K562 (cell line): ENCODE measurements at regions not wholly inside any gene's neighbourhood (a gene's known extent, or its start where the extent isn't known, plus 50 kb on each side); places are given as distances from the start of the nearest gene placed in this dataset.

Experiments used
- ATAC-seq: fragments of 200-7000 bp; cut with Tn5 transposase; 3 replicates; pipeline ENCODE4 v1.9.1; 2020; ENCODE audit warnings: moderate library complexity
- BruUV-seq: library from RNA; stranded (reverse); fragments of 400-500 nt; replicated peaks from 2 replicates; lab custom pipeline; 2021; lab: Mats Ljungman, UMichigan
- CTCF ChIA-PET: fragments of 300-600 bp; formaldehyde crosslinking; extraction: SDS; loops from one replicate; lab custom pipeline; 2021; ENCODE audit warnings: low intra/inter-chr PET ratio; lab: Yijun Ruan, JAX
- POLR2A ChIA-PET: fragments of 300-600, 350-650 bp; sonication (Branson Sonifier 250); formaldehyde crosslinking; extraction: SDS; loops from one replicate; lab custom pipeline; 2021; ENCODE audit warnings: antibody characterized with exemption, inconsistent platforms; lab: Yijun Ruan, JAX
- DNase-seq, 4 experiments: peaks; one replicate each; pipeline versions ENCODE4 v3.0.0 to v3.0.0-alpha.2; 2011 to 2018; ENCODE audit warnings: low spot score in 3 of 4, mixed read lengths in 3 of 4; ENCODE audit errors: extremely low read depth in 1 of 4
- FAIRE-seq: peaks from 2 replicates; lab custom pipeline; 2011; peaks lifted over from hg19 to GRCh38; lab: Jason Lieb, UNC
- H2AFZ ChIP-seq: 2 replicates; pipeline ENCODE4 v1.6.0; 2011; ENCODE audit warnings: low read depth, low read length, control low read depth, inconsistent platforms
- H3K27ac ChIP-seq: fragments of 200-600 bp; 3 replicates; pipeline ENCODE4 v1.8.0; 2011; ENCODE audit warnings: low read depth, mild to moderate bottlenecking, control low read depth, inconsistent platforms, low read length, moderate library complexity, mixed read lengths; ENCODE audit errors: extremely low read depth
- H3K27me3 ChIP-seq, 2 experiments: fragments of 300-600 bp in 1 of 2; 2 replicates in 1 of 2; 3 replicates in 1 of 2; pipeline versions ENCODE4 v1.6.0 to v1.8.0; 2011; ENCODE audit warnings: inconsistent platforms in 2 of 2, low read length in 2 of 2, mild to moderate bottlenecking in 1 of 2, mixed read lengths in 1 of 2, moderate library complexity in 1 of 2; ENCODE audit not compliant: control insufficient read depth in 2 of 2, insufficient read depth in 2 of 2
- H3K36me3 ChIP-seq: fragments of 300-600 bp; 3 replicates; pipeline ENCODE4 v1.8.0; 2011; ENCODE audit warnings: mild to moderate bottlenecking, low read length, inconsistent platforms; ENCODE audit not compliant: control insufficient read depth, insufficient read depth
- H3K4me1 ChIP-seq, 2 experiments: fragments of 200-600 bp in 1 of 2; replicated peaks in 1 of 2; 2 replicates in 1 of 2; 3 replicates in 1 of 2; pipeline versions ENCODE4 v1.5.1 to v1.8.0; 2011; ENCODE audit warnings: inconsistent platforms in 2 of 2, low read length in 2 of 2, mild to moderate bottlenecking in 1 of 2, mixed read lengths in 1 of 2, moderate library complexity in 1 of 2; ENCODE audit not compliant: control insufficient read depth in 2 of 2, insufficient read depth in 2 of 2
- H3K4me2 ChIP-seq: 2 replicates; pipeline ENCODE4 v1.6.1; 2011; ENCODE audit warnings: low read length, control low read depth, inconsistent platforms, mixed read lengths; ENCODE audit not compliant: insufficient read depth
- H3K4me3 ChIP-seq: fragments of 200-600 bp; sonication (generic), shearing (Covaris generic); 2 replicates; pipeline ENCODE4 v1.5.1; 2016; ENCODE audit warnings: control low read depth, inconsistent platforms
- H3K79me2 ChIP-seq: fragments of 200-600 bp; 3 replicates; pipeline ENCODE4 v1.8.0; 2011; ENCODE audit warnings: low read length, inconsistent platforms; ENCODE audit not compliant: control insufficient read depth, insufficient read depth
- H3K9ac ChIP-seq, 2 experiments: 2 replicates each; pipeline versions ENCODE4 v1.6.0 to v1.6.1; 2011; ENCODE audit warnings: low read depth in 2 of 2, low read length in 2 of 2, control low read depth in 1 of 2, inconsistent platforms in 1 of 2, mild to moderate bottlenecking in 1 of 2, mixed read lengths in 1 of 2; ENCODE audit not compliant: insufficient read depth in 1 of 2
- H3K9me1 ChIP-seq: one replicate; pipeline ENCODE4 v1.6.0; 2011; ENCODE audit warnings: inconsistent platforms, mild to moderate bottlenecking, low read length, moderate library complexity; ENCODE audit not compliant: control insufficient read depth, insufficient read depth
- H3K9me3 ChIP-seq: replicated peaks from 2 replicates; pipeline ENCODE4 v1.5.1; 2011; ENCODE audit warnings: low read depth, low read length, inconsistent platforms; ENCODE audit not compliant: control insufficient read depth, insufficient read depth
- H4K20me1 ChIP-seq: replicated peaks from 2 replicates; pipeline ENCODE4 v1.6.1; 2011; ENCODE audit warnings: low read length, inconsistent platforms, mixed read lengths; ENCODE audit not compliant: control insufficient read depth, insufficient read depth
- FOXA3 ChIP-seq, 2 experiments: fragments of 450-650 bp in 1 of 2; sonication (generic) in 1 of 2; formaldehyde crosslinking; IDR thresholded peaks in 1 of 2; conservative IDR thresholded peaks in 1 of 2; 2 replicates each; pipeline versions ENCODE4 v1.4.0 to v1.8.0; 2020 to 2022; ENCODE audit warnings: mild to moderate bottlenecking in 2 of 2, missing genetic modification reagents in 1 of 2
- GABPA ChIP-seq: fragments of 200-800 bp; sonication (Bioruptor generic); conservative IDR thresholded peaks from 2 replicates; pipeline ENCODE4 v1.6.1; 2016; ENCODE audit warnings: low read depth, missing genetic modification characterization, missing compliant biosample characterization
- GTF2E2 ChIP-seq: fragments of 200-800 bp; sonication (Bioruptor generic); IDR thresholded peaks from 2 replicates; pipeline ENCODE4 v1.6.1; 2016; ENCODE audit warnings: missing genetic modification characterization, missing compliant biosample characterization
- NR2C1 ChIP-seq, 2 experiments: fragments of 450-650 bp; IDR thresholded peaks; 2 replicates each; pipeline ENCODE4 v1.6.1; 2017; ENCODE audit warnings: mild to moderate bottlenecking in 2 of 2, antibody characterized with exemption in 1 of 2, inconsistent platforms in 1 of 2, missing compliant biosample characterization in 1 of 2, missing genetic modification characterization in 1 of 2
- POLR2A ChIP-seq: fragments of 450-650 bp; conservative IDR thresholded peaks from 2 replicates; pipeline ENCODE4 v1.6.1; 2016
- SMC3 ChIP-seq: conservative IDR thresholded peaks from 2 replicates; pipeline ENCODE4 v1.6.1; 2011; ENCODE audit warnings: low read depth, low read length, improper control_type of control experiment; ENCODE audit not compliant: insufficient read depth
- WGBS: fragments of 100-300 bp; shearing (Covaris generic); methylation state at CpG from one replicate; pipeline ENCODE4 v1.1.6; 2016; ENCODE audit warnings: low coverage, mixed read lengths; ENCODE audit not compliant: insufficient coverage; ENCODE audit errors: missing lambda C conversion rate; 5-methylcytosine and 5-hydroxymethylcytosine counted together
- in situ Hi-C: fragments of 300-500 bp; cut with MboI; formaldehyde crosslinking; loops from 4 replicates; pipeline ENCODE4 v1.15.0; 2018; ENCODE audit warnings: inconsistent platforms, mixed read lengths
- intact Hi-C: fragments of 100-400 bp; cut with micrococcal nuclease; formaldehyde crosslinking; loops from 2 replicates; pipeline ENCODE4 v1.14.2; 2022
- TF ChIP-seq, protein P1 (sequence below): fragments of 450-650 bp; formaldehyde crosslinking; IDR thresholded peaks from 2 replicates; pipeline ENCODE4 v1.4.0; 2020; ENCODE audit warnings: mild to moderate bottlenecking, moderate library complexity

DNA sequence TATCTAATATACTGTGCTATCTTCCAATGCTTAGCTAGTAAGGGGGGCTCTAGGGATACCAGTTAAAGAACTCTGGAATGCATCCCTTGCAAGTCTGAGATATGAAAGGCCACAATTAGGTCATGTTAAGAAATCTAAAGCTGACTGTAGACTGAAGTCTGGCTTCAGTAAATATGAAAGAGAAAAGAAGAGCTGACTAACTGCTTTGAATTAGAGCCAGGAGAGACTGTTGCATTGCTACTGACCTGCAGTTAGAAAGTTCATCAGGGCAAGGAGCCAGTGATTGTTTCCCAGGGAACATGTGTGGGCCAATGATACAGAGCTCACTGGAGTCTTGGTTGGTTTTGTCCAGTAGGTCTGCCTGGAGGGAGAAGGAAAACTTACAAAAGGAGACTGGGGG is 472.1 kb upstream of the TNC start:
- Histone ChIP-seq H3K4me2 (no peak overlapping the region), H3K9me3 (no peaks in the 10 kb centered on the region), H2AFZ (no peak overlapping the region), H3K79me2 (no peaks in the 10 kb centered on the region), H3K36me3 (no peaks in the 10 kb centered on the region)
- FAIRE-seq, result no peak
- TF ChIP-seq GTF2E2 (tag), result no peak
- TF ChIP-seq, all 486 proteins: peak for 0
- Histone ChIP-seq H3K27ac (no peak overlapping the region), H4K20me1 (no peaks in the 10 kb centered on the region), H3K9me1 (no peaks in the 10 kb centered on the region), H3K4me1 (no peaks in the 10 kb centered on the region), H3K4me3 (no peak overlapping the region), H3K27me3 (no peaks in the 10 kb centered on the region), H3K9ac (no peak overlapping the region)
- intact Hi-C loops, result loop anchor here (2.0 to 10.0 kb wide), 6 partner anchors 557 to 1071 kb away; partner anchors contain the start of gene TEX48
- no peak for ATAC-seq
- CTCF ChIA-PET, result no interaction called here
- POLR2A ChIA-PET, result no interaction called here
- BruUV-seq, result no TSS peak
- in situ Hi-C loops, result loop anchor here (5.0 kb wide), 1 partner anchor 982 kb away; no protein-coding TSS in a partner anchor
- no peak for DNase-seq

DNA sequence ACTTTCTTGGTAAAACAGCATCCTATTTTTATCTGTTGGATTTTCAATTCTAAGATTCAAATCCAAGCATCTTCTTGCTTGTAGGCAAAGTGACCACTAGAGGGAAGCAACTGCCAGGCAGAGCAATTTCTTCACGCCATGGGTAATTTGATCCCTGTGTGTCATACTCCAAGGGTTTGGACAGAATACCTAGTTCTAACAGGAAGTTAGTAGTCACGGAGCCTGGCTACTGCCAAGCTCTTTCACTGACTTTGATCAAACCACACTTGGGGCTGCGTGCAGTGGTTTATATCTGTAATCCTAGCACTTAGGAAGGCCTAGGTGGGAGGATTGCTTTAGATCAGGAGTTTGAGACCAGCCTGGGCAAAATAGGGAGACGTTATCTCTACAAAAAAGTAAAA is 473.6 kb upstream of the TNC start:
- no peaks in the 10 kb centered on the region for H4K20me1 ChIP-seq
- WGBS, result 2% methylated on average over 4 of the region's 4 CpGs
- no peaks in the 10 kb centered on the region for H3K4me1 ChIP-seq
- ChIA-PET POLR2A (no interaction called here), CTCF (interaction anchor here (0.7 to 1.7 kb wide), 3 partner anchors 981 to 1269 kb away, joined by 3 to 7 read pairs (median 4); no protein-coding TSS in a partner anchor)
- intact Hi-C loops, result loop anchor here (2.0 to 10.0 kb wide), 6 partner anchors 556 to 1069 kb away; partner anchors contain the start of gene TEX48
- no peaks in the 10 kb centered on the region for H3K36me3 ChIP-seq
- H2AFZ ChIP-seq, result no peak overlapping the region
- no peak overlapping the region for H3K9ac ChIP-seq
- FAIRE-seq, result no peak
- H3K4me2 ChIP-seq, result no peak overlapping the region
- H3K9me3 ChIP-seq, result no peaks in the 10 kb centered on the region
- no peak overlapping the region; the same call in 2 of the 3 replicates for H3K27ac ChIP-seq
- H3K4me3 ChIP-seq, result no peak overlapping the region
- no TSS peak for BruUV-seq
- no peaks in the 10 kb centered on the region for H3K79me2 ChIP-seq
- peak; percentile 83 for ATAC-seq
- peak; percentile 9 to 52 (median 14) for DNase-seq
- H3K27me3 ChIP-seq, result no peaks in the 10 kb centered on the region
- in situ Hi-C loops, result loop anchor here (5.0 kb wide), 1 partner anchor 981 kb away; no protein-coding TSS in a partner anchor
- H3K9me1 ChIP-seq, result no peaks in the 10 kb centered on the region
- TF ChIP-seq GABPA (tag), result 0 out of 2 replicates have a peak, but pooled peaks have one; percentile 30
- TF ChIP-seq NR2C1 (IDR thresholded peaks at IDR 0.05), result no peak
- no peak for TF ChIP-seq NR2C1 (tag; IDR thresholded peaks at IDR 0.05)
- no peak for TF ChIP-seq POLR2A
- TF ChIP-seq, protein P1, sequence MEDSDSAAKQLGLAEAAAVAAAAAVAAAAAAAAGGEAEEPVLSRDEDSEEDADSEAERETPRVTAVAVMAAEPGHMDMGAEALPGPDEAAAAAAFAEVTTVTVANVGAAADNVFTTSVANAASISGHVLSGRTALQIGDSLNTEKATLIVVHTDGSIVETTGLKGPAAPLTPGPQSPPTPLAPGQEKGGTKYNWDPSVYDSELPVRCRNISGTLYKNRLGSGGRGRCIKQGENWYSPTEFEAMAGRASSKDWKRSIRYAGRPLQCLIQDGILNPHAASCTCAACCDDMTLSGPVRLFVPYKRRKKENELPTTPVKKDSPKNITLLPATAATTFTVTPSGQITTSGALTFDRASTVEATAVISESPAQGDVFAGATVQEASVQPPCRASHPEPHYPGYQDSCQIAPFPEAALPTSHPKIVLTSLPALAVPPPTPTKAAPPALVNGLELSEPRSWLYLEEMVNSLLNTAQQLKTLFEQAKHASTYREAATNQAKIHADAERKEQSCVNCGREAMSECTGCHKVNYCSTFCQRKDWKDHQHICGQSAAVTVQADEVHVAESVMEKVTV (CRISPR knock-in tag), result peak; percentile 52; the same call in 1 of the 2 replicates
- TF ChIP-seq FOXA3 (CRISPR knock-in tag; conservative IDR thresholded peaks at IDR 0.05 in 1 of 2, IDR thresholded peaks at IDR 0.05 in 1 of 2), result no peak
- TF ChIP-seq SMC3, result peak; percentile 39; the same call in 1 of the 2 replicates
